Inflammatory macrophage treated with lipopolysaccharide for 4 hours (primary cell): ENCODE measurements at regions not wholly inside any gene's neighbourhood (a gene's known extent, or its start where the extent isn't known, plus 50 kb on each side); places are given as distances from the start of the nearest gene placed in this dataset.

Source experiments
- DNase-seq: peaks from one replicate; pipeline ENCODE4 v3.0.0-alpha.2; 2020

GRCh38 chr2:239579524-239580198 lies 178.8 kb upstream of the HDAC4 start:
- peak; percentile 7 for DNase-seq

DNA sequence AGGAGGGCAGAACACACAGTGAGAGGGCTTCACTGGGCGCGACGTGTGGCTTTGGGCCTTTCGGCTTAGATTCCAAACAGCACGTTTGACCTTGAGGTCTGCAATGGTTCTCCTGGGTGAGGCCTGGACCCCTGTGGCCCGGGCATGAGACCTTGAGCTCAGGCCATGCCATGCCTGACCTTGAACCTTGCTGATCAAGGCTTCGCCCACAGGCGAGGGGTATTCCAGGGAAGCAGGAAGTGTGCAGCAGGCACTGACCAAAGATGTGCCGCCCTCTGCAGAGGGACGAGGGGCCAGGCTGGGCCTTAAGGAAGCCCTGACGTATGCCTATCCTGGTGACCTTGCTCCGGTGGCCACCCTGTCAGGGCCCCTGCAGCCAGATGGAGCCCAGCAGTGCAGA lies 178.3 kb upstream of the HDAC4 start:
- no peak for DNase-seq

GRCh38 chr2:239578381-239578780 lies 177.6 kb upstream of the HDAC4 start:
- DNase-seq = no peak

DNA sequence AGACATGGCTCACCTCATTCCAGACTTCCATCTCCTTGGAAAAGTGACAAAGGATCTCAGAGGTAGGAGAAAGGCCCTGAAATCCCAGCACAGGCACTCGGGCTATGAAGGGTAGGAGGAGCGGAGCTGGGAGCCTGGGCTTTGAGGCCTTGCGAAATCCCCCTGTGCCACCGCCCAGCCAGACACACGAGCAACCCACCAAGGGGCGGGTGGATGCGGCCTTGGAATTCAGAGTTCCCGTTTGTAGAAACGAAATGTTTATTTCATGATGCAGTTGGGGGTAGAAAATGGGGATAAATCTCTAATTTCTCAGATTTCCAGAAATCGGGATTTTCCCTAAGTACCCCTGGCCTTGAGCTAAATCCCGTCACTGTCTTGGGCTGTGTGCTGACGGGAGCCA lies 177.1 kb upstream of the HDAC4 start:
- DNase-seq = no peak

- no peak for DNase-seq
Observed at GRCh38 chr2:239576784-239577685, 176.2 kb upstream of the HDAC4 start.

GRCh38 chr2:239575931-239576445 lies 175.2 kb upstream of the HDAC4 start:
- no peak for DNase-seq

GRCh38 chr2:239574434-239575156 lies 173.8 kb upstream of the HDAC4 start:
- no peak for DNase-seq

DNA sequence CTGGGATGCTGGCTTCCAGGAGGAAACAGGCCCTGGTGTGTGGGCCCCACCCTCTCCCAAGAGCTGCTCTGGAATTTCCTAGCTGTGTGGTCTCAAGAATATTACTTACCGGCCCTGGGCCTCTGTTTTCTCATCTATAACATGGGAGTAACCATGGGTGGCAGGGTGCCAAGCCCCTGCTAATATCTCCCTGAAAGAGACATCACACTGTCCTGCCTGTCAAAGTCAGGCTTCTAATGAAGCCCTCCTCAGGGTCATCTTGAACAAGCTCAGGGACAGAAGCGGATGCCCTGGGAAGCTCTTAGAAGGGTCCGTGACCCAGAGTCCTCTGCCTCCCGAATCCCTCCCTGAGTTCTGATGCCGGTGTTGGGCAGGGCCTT lies 173.2 kb upstream of the HDAC4 start:
- DNase-seq = no peak

GRCh38 chr2:239570971-239571520 lies 170.2 kb upstream of the HDAC4 start:
- no peak for DNase-seq

DNA sequence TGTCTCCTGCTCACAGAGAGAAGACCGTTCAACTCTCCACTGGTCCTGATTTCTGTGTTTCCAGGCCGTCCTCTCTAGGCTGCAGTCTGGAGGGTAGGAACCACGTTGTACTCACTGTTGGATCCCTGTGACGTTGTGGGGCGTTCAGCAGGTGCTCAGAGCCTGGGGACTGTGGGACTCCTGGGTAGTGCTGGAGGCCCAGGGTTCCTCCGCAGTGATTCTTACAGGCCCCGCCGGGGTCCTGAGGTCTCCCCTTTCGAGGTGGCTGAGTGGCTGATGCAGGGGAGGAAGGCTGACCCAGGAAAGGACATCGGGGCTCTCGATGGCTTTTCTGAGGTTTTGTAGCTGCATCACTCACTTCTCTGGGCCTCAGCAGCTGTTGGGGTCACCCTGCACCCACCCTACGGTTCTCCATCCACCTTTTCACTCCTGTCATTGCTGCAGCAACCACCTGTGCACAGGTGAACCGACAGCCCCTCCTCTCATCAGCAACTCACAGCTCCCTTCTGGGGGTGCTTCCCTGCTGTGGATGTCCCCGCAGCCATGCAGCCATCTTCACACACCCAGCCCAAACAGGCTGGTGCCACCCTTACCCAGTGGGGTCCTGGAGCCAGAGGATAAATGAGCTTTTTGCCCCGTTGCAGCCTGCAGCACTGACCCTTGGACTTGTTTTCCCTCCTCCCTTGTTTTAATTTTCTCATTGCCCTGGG lies 169.6 kb upstream of the HDAC4 start:
- no peak for DNase-seq

DNA sequence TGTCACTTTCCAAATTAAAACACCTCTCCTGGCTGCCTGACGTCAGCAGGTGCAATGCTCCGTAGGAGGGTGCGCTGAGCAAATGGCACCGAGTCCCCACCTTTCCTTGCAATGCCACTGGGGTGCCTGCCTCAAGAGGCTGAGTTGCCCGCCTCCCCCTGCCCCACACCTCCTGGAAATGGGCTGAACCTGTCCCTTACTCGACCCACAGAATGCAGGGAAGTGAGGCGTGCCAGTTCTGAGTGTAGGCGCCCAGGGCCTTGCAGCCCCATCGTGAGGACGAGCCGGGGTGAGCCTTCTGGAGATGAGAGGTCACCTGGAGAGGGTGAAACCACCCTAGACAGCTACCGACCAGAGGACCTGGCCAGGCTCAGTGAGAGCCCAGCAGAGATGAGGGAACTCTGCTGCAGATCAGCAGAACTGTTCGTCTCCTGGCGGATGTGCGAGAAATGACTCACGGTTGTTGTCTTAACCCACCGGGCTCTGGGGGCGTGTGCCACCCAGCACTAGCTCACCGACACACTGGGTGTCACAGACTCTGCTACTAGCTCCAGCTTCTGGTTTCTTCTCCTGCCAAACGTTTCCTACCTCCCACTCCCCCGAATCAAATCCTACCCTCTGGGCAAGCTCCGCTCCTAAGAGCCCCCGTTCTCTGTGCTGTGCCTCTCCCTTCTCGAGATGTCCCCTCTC lies 168.7 kb upstream of the HDAC4 start:
- DNase-seq = no peak

GRCh38 chr2:239568601-239569000 lies 167.8 kb upstream of the HDAC4 start:
- DNase-seq = no peak

GRCh38 chr2:239567786-239568185 lies 167.0 kb upstream of the HDAC4 start:
- DNase-seq = no peak

- no peak for DNase-seq
Observed at GRCh38 chr2:239566995-239567568, 166.3 kb upstream of the HDAC4 start.

DNA sequence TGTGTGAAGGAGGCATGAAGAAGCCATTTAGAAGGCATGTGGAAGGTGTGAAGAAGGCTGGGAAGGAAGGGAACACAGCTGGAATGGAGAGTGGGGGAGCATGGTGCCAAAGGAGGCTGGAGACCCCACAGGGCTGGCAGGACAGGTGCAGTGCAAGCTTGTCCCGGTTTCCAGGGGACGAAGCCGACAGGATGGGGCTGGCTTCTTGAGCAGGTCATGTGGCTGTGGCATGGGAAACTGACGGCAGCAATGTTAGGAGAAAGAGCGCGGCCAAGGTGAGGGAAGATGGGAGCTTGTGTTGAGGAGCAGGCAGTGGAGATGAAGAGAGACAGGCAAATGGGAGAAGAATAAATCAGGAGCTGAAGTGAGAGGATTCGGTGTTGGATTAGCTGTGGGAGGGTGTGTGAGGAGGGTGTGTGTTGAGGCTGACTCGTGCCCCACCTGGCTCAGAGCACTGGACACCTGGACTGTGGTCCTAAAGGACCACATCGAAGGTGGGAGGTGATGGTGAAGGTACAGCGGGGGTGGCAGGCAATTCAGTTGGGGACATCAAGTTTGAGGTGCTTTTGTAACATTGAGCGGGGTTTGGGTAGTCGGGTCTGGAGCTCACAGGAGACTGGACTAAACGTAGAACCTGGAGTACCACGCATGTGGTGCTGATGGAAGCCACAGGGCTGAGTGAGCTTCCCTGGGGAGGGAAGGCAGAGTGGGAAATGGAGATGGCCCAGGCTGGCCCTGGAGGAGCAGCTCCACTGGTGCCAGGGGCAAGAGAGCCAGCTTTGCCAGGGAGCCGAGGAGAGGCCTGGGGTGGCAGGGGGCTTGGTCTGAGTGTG lies 165.6 kb upstream of the HDAC4 start:
- DNase-seq = no peak

- no peak for DNase-seq
Observed at GRCh38 chr2:239564587-239564986, 163.8 kb upstream of the HDAC4 start.

DNA sequence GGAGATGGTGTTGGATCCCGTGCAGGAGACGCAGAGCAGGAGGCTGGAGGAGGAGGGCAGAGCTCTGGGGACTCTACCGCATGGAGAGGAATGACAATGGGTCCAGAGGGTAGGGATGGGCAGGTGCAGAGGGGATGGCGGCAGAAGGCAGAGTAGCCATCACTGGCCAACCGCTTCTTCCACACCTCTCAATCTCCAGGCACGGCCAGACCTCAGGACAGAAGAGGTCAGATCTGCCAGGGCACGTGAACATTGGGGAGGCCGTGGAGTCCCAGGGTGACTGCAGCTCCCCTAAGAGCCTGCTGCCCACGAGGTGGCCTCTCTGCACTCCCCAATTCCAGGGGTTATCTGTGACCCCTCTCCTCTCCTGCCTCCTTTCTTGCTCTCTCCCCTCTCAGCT lies 162.7 kb upstream of the HDAC4 start:
- no peak for DNase-seq

- DNase-seq = no peak
Observed at GRCh38 chr2:239561446-239562001, 160.7 kb upstream of the HDAC4 start.

GRCh38 chr2:239559417-239560261 lies 158.8 kb upstream of the HDAC4 start:
- no peak for DNase-seq
